ENCODE measurements at regions not wholly inside any gene's neighbourhood (a gene's known extent, or its start where the extent isn't known, plus 50 kb on each side); places are given as distances from the start of the nearest gene placed in this dataset.
A peak's percentile ranks its signal among the peaks of the same experiment; 100 is the strongest.

DNA sequence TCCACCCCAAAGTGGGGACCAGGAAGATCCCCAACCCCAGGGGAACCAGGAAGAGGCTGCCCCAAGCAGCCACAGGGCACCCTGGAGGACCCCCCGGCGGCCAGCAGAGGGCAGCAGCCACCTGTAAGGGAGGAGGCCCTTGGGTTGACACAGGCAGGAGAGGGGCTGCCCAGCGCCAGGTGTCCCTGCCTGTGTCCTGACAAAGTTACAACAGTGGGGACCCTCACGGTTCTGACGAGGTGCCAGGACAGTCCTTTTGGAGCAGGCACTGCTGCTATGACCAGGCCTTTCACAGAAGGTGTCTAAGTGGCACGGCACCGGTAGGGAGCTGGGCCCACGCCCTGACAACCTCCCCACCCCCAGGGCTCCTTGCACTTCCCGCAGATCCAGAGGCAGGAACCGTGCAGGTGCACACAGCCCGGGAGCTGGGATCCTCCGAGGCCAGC, 176.7 kb downstream of the BMP7 start:
- ChIA-PET POLR2A (ENCODE audit: unreplicated experiment) (no interaction called here), CTCF (interaction anchor here (0.6 to 0.9 kb wide), 3 partner anchors 243 to 257 kb away, joined by 4 to 12 read pairs (median 7); no protein-coding TSS in a partner anchor)
- no peak overlapping the region for H3K9ac ChIP-seq (ENCODE audit: low read length)
- peak; percentile 83 for DNase-seq
- H3K4me3 ChIP-seq (ENCODE audit: low read length) = no peak overlapping the region
- no peaks in the 10 kb centered on the region for H3K4me1 ChIP-seq (ENCODE audit: insufficient read depth, low read length)
- no peaks in the 10 kb centered on the region for H3F3A ChIP-seq (ENCODE audit: low read length, unreplicated experiment)
- H3K4me2 ChIP-seq (ENCODE audit: low read length) = peak overlapping the region; percentile 52
- H2AFZ ChIP-seq (ENCODE audit: low read length) = peak overlapping the region; percentile 55; the same call in 1 of the 2 replicates
- TF ChIP-seq, protein P1, sequence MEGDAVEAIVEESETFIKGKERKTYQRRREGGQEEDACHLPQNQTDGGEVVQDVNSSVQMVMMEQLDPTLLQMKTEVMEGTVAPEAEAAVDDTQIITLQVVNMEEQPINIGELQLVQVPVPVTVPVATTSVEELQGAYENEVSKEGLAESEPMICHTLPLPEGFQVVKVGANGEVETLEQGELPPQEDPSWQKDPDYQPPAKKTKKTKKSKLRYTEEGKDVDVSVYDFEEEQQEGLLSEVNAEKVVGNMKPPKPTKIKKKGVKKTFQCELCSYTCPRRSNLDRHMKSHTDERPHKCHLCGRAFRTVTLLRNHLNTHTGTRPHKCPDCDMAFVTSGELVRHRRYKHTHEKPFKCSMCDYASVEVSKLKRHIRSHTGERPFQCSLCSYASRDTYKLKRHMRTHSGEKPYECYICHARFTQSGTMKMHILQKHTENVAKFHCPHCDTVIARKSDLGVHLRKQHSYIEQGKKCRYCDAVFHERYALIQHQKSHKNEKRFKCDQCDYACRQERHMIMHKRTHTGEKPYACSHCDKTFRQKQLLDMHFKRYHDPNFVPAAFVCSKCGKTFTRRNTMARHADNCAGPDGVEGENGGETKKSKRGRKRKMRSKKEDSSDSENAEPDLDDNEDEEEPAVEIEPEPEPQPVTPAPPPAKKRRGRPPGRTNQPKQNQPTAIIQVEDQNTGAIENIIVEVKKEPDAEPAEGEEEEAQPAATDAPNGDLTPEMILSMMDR (conservative IDR thresholded peaks at IDR 0.05; ENCODE audit: low read depth, low read length) = peak; percentile 100
- TF ChIP-seq EZH2phosphoT487 (IDR thresholded peaks at IDR 0.05; ENCODE audit: borderline replicate concordance, low read length) (no peak), EZH2 (IDR thresholded peaks at IDR 0.05; ENCODE audit: low read length, unreplicated experiment) (no peak)
- no peaks in the 10 kb centered on the region for H3K36me3 ChIP-seq (ENCODE audit: low read depth, low read length)
- no peaks in the 10 kb centered on the region for H3K79me2 ChIP-seq (ENCODE audit: low read length)
- no peaks in the 10 kb centered on the region for H3K9me3 ChIP-seq (ENCODE audit: low read length)
- H3K27ac ChIP-seq (ENCODE audit: low read length) = no peak overlapping the region
- peaks cover 17% of the 10 kb centered on the region for H3K27me3 ChIP-seq (ENCODE audit: low read length)
- intact Hi-C loops (cut with micrococcal nuclease) = loop anchor here (1.0 to 10.0 kb wide), 3 partner anchors 246 to 405 kb away; no protein-coding TSS in a partner anchor
- no peaks in the 10 kb centered on the region for H4K20me1 ChIP-seq (ENCODE audit: low read length)
- peak; percentile 93 for ATAC-seq
- no TSS peak for BruUV-seq (replicated peaks)
- H3K9me2 ChIP-seq (replicated peaks; ENCODE audit: low read length) = no peaks in the 10 kb centered on the region

DNA sequence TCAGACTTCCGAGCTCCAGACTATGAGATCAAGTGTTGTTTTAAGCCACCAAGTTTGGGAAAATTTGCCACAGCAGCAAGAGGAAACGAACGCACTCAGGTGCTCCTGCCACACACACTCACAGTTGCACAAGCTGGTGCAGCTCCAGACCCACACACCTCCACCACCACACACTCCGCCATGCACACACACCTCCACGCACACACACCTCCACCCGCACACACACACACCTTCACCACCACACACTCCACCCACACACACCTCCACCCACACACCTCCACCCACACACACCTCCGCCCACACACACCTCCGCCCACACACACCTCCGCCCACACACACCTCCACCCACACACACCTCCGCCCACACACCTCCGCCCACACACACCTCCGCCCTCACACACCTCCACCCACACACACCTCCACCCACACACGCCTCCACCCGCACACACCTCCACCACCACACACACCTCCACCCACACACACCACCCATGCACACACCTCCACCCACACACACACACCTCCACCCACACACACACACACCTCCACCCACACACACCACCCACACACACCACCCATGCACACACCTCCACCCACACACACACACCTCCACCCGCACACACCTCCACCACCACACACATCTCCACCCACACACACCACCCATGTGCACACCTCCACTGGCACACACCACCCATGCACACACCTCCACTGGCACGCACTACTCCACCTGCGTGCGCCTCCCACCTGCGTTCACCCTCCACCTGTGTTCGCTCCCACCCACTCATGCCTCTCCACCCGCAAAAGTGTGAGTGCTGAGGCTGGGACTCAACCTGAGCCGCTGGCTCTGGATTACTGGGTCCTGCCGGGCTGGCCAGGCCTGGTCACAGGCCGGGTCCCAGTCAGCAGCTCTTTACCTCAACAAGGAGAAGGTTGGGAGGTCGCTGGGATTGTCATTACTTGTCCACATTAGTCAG, 175.6 kb downstream of the BMP7 start:
- intact Hi-C loops (cut with micrococcal nuclease) = loop anchor here (10.0 kb wide), 1 partner anchor 404 kb away; no protein-coding TSS in a partner anchor
- H3K36me3 ChIP-seq (ENCODE audit: low read depth, low read length) = no peaks in the 10 kb centered on the region
- no peak overlapping the region for H2AFZ ChIP-seq (ENCODE audit: low read length)
- no peaks in the 10 kb centered on the region for H3K4me1 ChIP-seq (ENCODE audit: insufficient read depth, low read length)
- no peaks in the 10 kb centered on the region for H3K9me3 ChIP-seq (ENCODE audit: low read length)
- H3K4me2 ChIP-seq (ENCODE audit: low read length) = no peak overlapping the region
- CTCF ChIA-PET = interaction anchor here (0.9 to 1.3 kb wide), 2 partner anchors 241 to 242 kb away, joined by 3 to 12 read pairs; no protein-coding TSS in a partner anchor
- H3K27ac ChIP-seq (ENCODE audit: low read length) = no peak overlapping the region
- no peaks in the 10 kb centered on the region for H3F3A ChIP-seq (ENCODE audit: low read length, unreplicated experiment)
- H3K4me3 ChIP-seq (ENCODE audit: low read length) = no peak overlapping the region
- H3K27me3 ChIP-seq (ENCODE audit: low read length) = peaks cover 17% of the 10 kb centered on the region
- H4K20me1 ChIP-seq (ENCODE audit: low read length) = no peaks in the 10 kb centered on the region
- POLR2A ChIA-PET (ENCODE audit: unreplicated experiment) = no interaction called here
- BruUV-seq (replicated peaks) = no TSS peak
- DNase-seq (no peak), ATAC-seq (no peak)
- H3K9ac ChIP-seq (ENCODE audit: low read length) = no peak overlapping the region
- TF ChIP-seq EZH2 (IDR thresholded peaks at IDR 0.05; ENCODE audit: low read length, unreplicated experiment) = no peak
- TF ChIP-seq, protein P1 (conservative IDR thresholded peaks at IDR 0.05; ENCODE audit: low read depth, low read length) = no peak
- no peak for TF ChIP-seq EZH2phosphoT487 (IDR thresholded peaks at IDR 0.05; ENCODE audit: borderline replicate concordance, low read length)
- H3K9me2 ChIP-seq (replicated peaks; ENCODE audit: low read length) = no peaks in the 10 kb centered on the region
- H3K79me2 ChIP-seq (ENCODE audit: low read length) = no peaks in the 10 kb centered on the region

All from PC-3 (cell line).